Lower lobe of right lung (tissue), 2 donors: ENCODE measurements at regions not wholly inside any gene's neighbourhood (a gene's known extent, or its start where the extent isn't known, plus 50 kb on each side); places are given as distances from the start of the nearest gene placed in this dataset.

Experiments
- ATAC-seq, 2 donors: fragments of 200-7000 bp; cut with Tn5 transposase; one replicate each; pipeline ENCODE4 v1.9.1; 2020 to 2022; ENCODE audit warnings: mild to moderate bottlenecking in 2 of 2, moderate library complexity in 2 of 2
- DNase-seq: peaks from one replicate; pipeline ENCODE4 v3.0.0-alpha.2; 2020
- H3K27ac ChIP-seq: fragments of 200-600 bp; one replicate; pipeline ENCODE4 v1.8.0; 2022
- H3K27me3 ChIP-seq: fragments of 200-600 bp; one replicate; pipeline ENCODE4 v1.8.0; 2022; ENCODE audit warnings: low read depth
- H3K36me3 ChIP-seq: fragments of 200-600 bp; one replicate; pipeline ENCODE4 v1.8.0; 2022; ENCODE audit warnings: mild to moderate bottlenecking
- H3K4me1 ChIP-seq: fragments of 200-600 bp; one replicate; pipeline ENCODE4 v1.8.0; 2022
- H3K4me3 ChIP-seq: fragments of 200-600 bp; one replicate; pipeline ENCODE4 v1.8.0; 2022; ENCODE audit warnings: mild to moderate bottlenecking
- H3K9me3 ChIP-seq: fragments of 200-600 bp; one replicate; pipeline ENCODE4 v1.8.0; 2022
- intact Hi-C: fragments of 100-400 bp; cut with DNase I; formaldehyde crosslinking; loops from one replicate; pipeline ENCODE4 v1.11.0; 2022
- TF ChIP-seq, protein P1 (sequence below): fragments of 200-600 bp; IDR thresholded peaks from one replicate; pipeline ENCODE4 v1.8.0; 2022; ENCODE audit warnings: antibody characterized with exemption, mild to moderate bottlenecking
- donor health status: DM: no; HTN: yes; CAD: no; lungs with severe emphysema.

DNA sequence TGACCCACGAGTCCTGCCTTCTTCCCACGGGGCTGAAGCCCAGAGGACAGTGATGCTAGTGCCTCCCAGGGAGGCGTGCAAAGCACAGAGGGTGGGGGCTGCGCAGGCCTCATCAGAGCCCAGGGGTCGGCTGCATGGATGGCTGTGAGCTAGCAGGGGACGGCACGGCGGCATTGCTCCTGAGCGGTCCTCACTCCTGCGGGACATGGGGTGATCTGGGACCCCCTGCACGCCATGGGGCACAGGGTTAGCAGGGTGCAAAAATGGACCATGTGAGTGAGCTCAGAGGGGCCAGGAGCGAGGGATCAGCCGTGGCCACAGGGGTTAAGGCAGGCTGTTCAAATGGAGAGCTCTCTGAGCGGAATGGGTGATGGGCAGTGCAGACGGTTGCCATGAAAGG, 138.3 kb downstream of the SNX19 start:
- Histone ChIP-seq H3K27me3 (no peaks in the 10 kb centered on the region), H3K36me3 (no peaks in the 10 kb centered on the region), H3K27ac (no peak overlapping the region), H3K4me3 (no peak overlapping the region), H3K4me1 (no peaks in the 10 kb centered on the region), H3K9me3 (no peaks in the 10 kb centered on the region)
- intact Hi-C loops = no loop called here
- TF ChIP-seq, protein P1, sequence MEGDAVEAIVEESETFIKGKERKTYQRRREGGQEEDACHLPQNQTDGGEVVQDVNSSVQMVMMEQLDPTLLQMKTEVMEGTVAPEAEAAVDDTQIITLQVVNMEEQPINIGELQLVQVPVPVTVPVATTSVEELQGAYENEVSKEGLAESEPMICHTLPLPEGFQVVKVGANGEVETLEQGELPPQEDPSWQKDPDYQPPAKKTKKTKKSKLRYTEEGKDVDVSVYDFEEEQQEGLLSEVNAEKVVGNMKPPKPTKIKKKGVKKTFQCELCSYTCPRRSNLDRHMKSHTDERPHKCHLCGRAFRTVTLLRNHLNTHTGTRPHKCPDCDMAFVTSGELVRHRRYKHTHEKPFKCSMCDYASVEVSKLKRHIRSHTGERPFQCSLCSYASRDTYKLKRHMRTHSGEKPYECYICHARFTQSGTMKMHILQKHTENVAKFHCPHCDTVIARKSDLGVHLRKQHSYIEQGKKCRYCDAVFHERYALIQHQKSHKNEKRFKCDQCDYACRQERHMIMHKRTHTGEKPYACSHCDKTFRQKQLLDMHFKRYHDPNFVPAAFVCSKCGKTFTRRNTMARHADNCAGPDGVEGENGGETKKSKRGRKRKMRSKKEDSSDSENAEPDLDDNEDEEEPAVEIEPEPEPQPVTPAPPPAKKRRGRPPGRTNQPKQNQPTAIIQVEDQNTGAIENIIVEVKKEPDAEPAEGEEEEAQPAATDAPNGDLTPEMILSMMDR = no peak
- peak in 1 of 2 donors; percentile 19 for ATAC-seq
- no peak for DNase-seq

DNA sequence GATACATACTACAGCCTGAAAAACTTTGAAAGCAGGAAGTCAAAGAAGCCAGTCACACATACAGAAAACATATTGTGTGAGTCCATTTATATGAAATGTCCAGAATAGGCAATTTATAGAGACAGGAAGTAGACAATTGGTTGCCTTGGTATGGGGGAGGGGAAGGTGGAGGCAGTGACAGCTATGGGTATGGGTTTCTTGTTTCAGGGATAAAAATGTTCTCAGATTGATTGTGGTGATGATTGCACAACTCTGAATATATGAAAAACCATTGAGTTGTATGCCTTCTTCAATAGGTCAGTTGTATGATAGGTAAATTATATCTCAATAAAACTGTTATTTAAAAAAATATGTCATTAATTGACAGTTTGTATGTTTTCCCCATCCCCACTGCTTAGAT, 137.6 kb downstream of the SNX19 start:
- DNase-seq (no peak), ATAC-seq (no peak)
- Histone ChIP-seq H3K4me1 (no peaks in the 10 kb centered on the region), H3K9me3 (no peaks in the 10 kb centered on the region), H3K27ac (no peak overlapping the region), H3K4me3 (no peak overlapping the region), H3K27me3 (no peaks in the 10 kb centered on the region), H3K36me3 (no peaks in the 10 kb centered on the region)
- intact Hi-C loops = no loop called here
- TF ChIP-seq, protein P1 = no peak

DNA sequence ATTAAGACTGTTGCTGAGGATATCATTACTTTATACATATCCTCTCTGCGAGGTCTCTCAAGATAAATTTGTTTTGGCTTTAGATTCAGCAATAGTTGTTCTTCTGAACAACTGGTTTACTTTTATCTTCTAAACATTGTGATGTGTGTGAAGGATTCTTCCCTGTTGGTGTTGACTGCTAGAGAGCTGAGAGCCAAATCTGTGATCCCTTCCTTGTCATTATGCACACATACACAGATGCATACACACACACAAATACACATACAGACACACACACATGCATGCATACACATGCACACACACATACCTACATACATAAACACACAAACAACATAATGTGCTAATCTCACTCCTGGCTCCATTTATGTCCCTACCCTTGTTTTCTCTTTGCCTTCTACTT, 137.0 kb downstream of the SNX19 start:
- H3K4me1 ChIP-seq = no peaks in the 10 kb centered on the region
- TF ChIP-seq, protein P1 = no peak
- H3K27me3 ChIP-seq = no peaks in the 10 kb centered on the region
- DNase-seq = no peak
- H3K4me3 ChIP-seq = no peak overlapping the region
- intact Hi-C loops = no loop called here
- H3K9me3 ChIP-seq = no peaks in the 10 kb centered on the region
- ATAC-seq = no peak
- H3K36me3 ChIP-seq = no peaks in the 10 kb centered on the region
- H3K27ac ChIP-seq = no peak overlapping the region

DNA sequence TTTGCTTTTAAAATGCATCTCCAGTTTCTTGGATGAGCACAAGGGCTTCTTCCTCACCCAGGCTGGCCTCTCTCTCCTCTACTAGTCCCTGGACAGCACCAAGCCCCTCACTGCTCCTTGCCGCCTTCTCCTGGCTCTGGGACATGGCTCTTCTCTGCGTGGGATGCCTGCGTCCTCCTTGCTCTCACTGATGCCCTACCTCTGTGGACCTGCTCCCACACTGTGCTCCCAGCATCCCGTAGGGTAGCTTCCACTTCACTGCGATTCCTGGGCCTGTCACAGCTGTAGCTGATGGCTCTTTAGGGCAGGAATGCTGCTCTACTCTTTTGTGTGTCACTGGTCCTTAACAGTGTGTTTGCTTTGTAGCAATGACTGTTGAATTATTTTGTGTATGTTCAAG, 136.3 kb downstream of the SNX19 start:
- no peaks in the 10 kb centered on the region for H3K36me3 ChIP-seq
- H3K4me3 ChIP-seq = no peak overlapping the region
- TF ChIP-seq, protein P1 = no peak
- peak in 1 of 2 donors; percentile 22 for ATAC-seq
- no peaks in the 10 kb centered on the region for H3K9me3 ChIP-seq
- H3K27me3 ChIP-seq = no peaks in the 10 kb centered on the region
- H3K27ac ChIP-seq = no peak overlapping the region
- no peaks in the 10 kb centered on the region for H3K4me1 ChIP-seq
- intact Hi-C loops = no loop called here
- no peak for DNase-seq

DNA sequence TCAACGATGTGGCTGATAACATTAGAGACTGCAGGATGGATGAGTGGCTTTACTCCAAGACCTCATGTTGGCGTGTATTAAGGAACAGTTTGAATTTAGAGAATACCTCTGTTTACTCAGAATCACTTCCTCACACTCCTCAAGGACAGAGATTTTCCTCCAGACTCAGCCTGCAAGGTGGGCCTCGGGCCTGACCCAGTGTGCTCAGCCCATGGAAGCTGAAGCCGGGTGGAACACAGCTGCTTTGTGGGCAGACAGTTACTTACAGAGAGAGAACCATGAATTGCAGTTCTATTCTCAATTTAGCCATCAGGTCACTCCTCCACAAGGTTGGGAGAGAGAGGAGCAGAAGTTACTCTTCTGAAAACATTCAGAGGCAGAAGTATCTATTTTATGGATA, 135.8 kb downstream of the SNX19 start:
- DNase-seq (no peak), ATAC-seq (no peak)
- intact Hi-C loops = no loop called here
- no peaks in the 10 kb centered on the region for H3K9me3 ChIP-seq
- H3K36me3 ChIP-seq = no peaks in the 10 kb centered on the region
- TF ChIP-seq, protein P1 = no peak
- no peak overlapping the region for H3K4me3 ChIP-seq
- no peaks in the 10 kb centered on the region for H3K27me3 ChIP-seq
- H3K27ac ChIP-seq = no peak overlapping the region
- H3K4me1 ChIP-seq = no peaks in the 10 kb centered on the region

DNA sequence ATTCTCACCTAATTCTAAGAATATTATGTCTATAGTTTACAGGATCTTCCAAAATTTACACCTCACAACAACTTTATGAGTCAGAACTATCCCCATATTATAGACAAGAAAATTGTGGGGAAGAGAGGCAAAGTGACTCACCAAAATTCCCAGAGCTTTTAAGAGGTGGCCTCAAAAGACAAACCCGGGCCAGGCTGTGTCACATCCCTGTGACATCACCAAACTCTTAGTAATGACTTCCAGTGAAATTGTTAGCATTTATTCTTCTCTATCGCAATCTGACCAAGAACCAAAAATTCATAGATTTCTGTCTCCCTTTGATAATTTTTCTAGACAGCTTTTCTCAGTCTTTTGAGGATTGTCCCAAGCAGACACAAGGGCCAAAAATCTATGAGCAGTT, 134.3 kb downstream of the SNX19 start:
- intact Hi-C loops = no loop called here
- ATAC-seq = no peak
- DNase-seq = no peak
- no peak overlapping the region for H3K4me3 ChIP-seq
- no peaks in the 10 kb centered on the region for H3K27me3 ChIP-seq
- H3K9me3 ChIP-seq = no peaks in the 10 kb centered on the region
- H3K4me1 ChIP-seq = peaks cover 5% of the 10 kb centered on the region
- H3K27ac ChIP-seq = no peak overlapping the region
- H3K36me3 ChIP-seq = no peaks in the 10 kb centered on the region
- TF ChIP-seq, protein P1 = no peak
